Skeletal muscle tissue (tissue), 3 donors: ENCODE measurements at regions not wholly inside any gene's neighbourhood (a gene's known extent, or its start where the extent isn't known, plus 50 kb on each side); places are given as distances from the start of the nearest gene placed in this dataset.

Experiments used
- H3K27ac ChIP-seq: one replicate; pipeline ENCODE4 v1.7.0; 2013; ENCODE audit warnings: mild to moderate bottlenecking, low read depth, low read length, inconsistent platforms
- H3K27me3 ChIP-seq, 3 donors: one replicate each; pipeline ENCODE4 v1.7.0; 2013; ENCODE audit warnings: low read length in 3 of 3; ENCODE audit not compliant: control insufficient read depth in 3 of 3, insufficient read depth in 3 of 3
- H3K36me3 ChIP-seq, 3 donors: one replicate each; pipeline ENCODE4 v1.7.0; 2013; ENCODE audit warnings: low read length in 3 of 3; ENCODE audit not compliant: control insufficient read depth in 3 of 3, insufficient read depth in 3 of 3
- H3K4me1 ChIP-seq, 3 donors: one replicate each; pipeline ENCODE4 v1.7.0; 2013; ENCODE audit warnings: low read length in 3 of 3, mild to moderate bottlenecking in 3 of 3; ENCODE audit not compliant: control insufficient read depth in 3 of 3, insufficient read depth in 3 of 3
- H3K4me3 ChIP-seq, 3 donors: one replicate each; pipeline ENCODE4 v1.7.0; 2013; ENCODE audit warnings: low read length in 3 of 3
- H3K9ac ChIP-seq, 3 donors: one replicate each; pipeline ENCODE4 v1.7.0; 2013; ENCODE audit warnings: low read length in 3 of 3, mild to moderate bottlenecking in 3 of 3, moderate library complexity in 2 of 3, low read depth in 1 of 3
- H3K9me3 ChIP-seq, 3 donors: one replicate each; pipeline ENCODE4 v1.7.0; 2013; ENCODE audit warnings: low read length in 3 of 3; ENCODE audit not compliant: control insufficient read depth in 3 of 3
- donor health status: Osteomylitis.

DNA sequence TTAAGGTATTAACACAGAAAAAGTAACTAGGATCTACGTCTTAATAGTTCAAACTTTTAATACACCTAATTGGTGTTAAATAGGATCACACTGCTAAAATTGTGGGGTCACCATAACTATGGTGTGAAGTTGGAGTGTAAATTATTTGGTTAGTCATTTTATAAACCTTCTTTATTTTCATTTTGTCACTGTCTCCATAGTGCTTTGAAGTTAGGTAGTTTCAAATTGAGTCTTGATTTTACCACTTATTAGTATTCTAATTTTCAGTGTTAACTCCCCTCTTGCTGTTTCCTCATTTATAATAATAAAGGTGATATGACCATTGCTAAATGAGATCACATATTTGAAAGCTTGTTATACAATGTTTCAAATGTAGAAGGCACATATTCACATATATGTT, 738.1 kb upstream of the CHRM3 start:
- Histone ChIP-seq H3K4me1 (no peaks in the 10 kb centered on the region), H3K27me3 (no peaks in the 10 kb centered on the region), H3K27ac (no peak overlapping the region), H3K9ac (no peak overlapping the region), H3K9me3 (no peaks in the 10 kb centered on the region), H3K4me3 (no peak overlapping the region), H3K36me3 (no peaks in the 10 kb centered on the region)

- H3K4me3 ChIP-seq: no peak overlapping the region
- H3K9ac ChIP-seq: no peak overlapping the region
- no peak overlapping the region for H3K27ac ChIP-seq
- no peaks in the 10 kb centered on the region for H3K4me1 ChIP-seq
- H3K27me3 ChIP-seq: no peaks in the 10 kb centered on the region
- H3K36me3 ChIP-seq: no peaks in the 10 kb centered on the region
- no peaks in the 10 kb centered on the region for H3K9me3 ChIP-seq
Measured at GRCh38 chr1:238647877-238648276, 738.5 kb upstream of the CHRM3 start.

DNA sequence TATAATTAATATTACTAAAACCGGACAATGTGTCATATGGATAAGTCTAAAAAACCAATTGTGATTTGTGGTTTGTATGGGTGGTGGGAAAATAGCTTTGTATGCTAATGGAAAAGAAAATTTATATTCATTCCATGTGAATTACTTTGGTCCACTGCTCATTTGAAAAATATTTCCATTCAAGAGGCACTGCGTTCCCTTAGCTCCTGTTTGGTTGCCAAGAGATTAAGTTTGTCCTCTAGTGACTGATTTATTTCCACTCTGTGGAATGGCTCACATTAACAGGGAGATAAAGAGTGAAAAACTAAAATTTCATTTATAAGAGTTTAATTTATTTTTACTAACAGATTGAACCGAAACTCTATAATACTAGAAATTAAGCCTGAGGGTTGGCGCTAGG, 744.1 kb upstream of the CHRM3 start:
- Histone ChIP-seq H3K36me3 (no peaks in the 10 kb centered on the region), H3K27me3 (no peaks in the 10 kb centered on the region), H3K4me3 (no peak overlapping the region), H3K4me1 (no peaks in the 10 kb centered on the region), H3K27ac (no peak overlapping the region), H3K9ac (no peak overlapping the region), H3K9me3 (no peaks in the 10 kb centered on the region)

DNA sequence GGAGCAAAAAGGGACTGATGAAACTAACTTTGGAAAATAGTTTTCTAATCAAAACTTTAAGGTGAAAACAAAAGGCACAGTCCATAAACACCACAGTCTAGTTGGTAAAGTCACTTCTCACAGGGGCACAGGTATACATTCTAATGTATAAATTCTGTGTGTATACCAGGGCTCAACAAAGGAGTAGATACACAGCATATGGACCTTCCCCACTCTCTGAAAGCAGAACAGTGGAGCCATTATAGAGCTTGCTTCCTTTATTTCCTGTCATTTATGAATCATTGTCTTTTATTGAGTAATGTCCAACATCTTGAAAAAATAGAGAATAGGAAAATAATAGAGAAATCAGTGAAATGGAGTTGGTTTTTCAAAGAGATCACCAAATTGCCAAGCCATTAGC, 746.5 kb upstream of the CHRM3 start:
- H3K27me3 ChIP-seq: no peaks in the 10 kb centered on the region
- no peaks in the 10 kb centered on the region for H3K4me1 ChIP-seq
- H3K9me3 ChIP-seq: no peaks in the 10 kb centered on the region
- no peak overlapping the region for H3K27ac ChIP-seq
- no peaks in the 10 kb centered on the region for H3K36me3 ChIP-seq
- no peak overlapping the region for H3K4me3 ChIP-seq
- no peak overlapping the region for H3K9ac ChIP-seq

- Histone ChIP-seq H3K36me3 (no peaks in the 10 kb centered on the region), H3K9ac (no peak overlapping the region), H3K4me1 (no peaks in the 10 kb centered on the region), H3K27me3 (no peaks in the 10 kb centered on the region), H3K9me3 (peaks cover 0 to 2% (median 0%) of the 10 kb centered on the region in 3 donors), H3K4me3 (no peak overlapping the region), H3K27ac (no peak overlapping the region)
Measured at GRCh38 chr1:238628110-238628509, 737.4 kb upstream of the ZP4 start.

- H3K9me3 ChIP-seq: peaks cover 0 to 2% (median 0%) of the 10 kb centered on the region in 3 donors
- H3K9ac ChIP-seq: no peak overlapping the region
- no peak overlapping the region for H3K4me3 ChIP-seq
- no peaks in the 10 kb centered on the region for H3K27me3 ChIP-seq
- H3K4me1 ChIP-seq: no peaks in the 10 kb centered on the region
- no peak overlapping the region for H3K27ac ChIP-seq
- no peaks in the 10 kb centered on the region for H3K36me3 ChIP-seq
Measured at GRCh38 chr1:238624776-238625175, 734.1 kb upstream of the ZP4 start.

DNA sequence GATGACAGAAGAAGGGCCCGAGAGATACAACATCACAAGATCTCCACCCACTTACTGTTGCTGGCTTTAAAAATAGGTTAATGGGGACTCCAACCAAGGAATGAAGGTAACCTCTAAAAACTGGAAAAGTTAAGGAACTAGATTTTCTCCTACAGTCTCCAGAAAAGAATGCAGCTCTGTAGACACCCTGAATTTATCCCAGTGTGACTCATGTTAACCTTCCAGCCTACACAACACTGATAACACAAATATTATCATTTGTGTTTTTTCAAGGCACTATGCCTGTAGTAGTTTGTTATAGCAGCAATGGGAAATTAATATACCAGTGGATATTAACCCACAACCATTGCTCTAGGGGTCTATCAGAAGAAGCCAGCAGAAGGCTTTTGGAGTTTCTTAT, 730.7 kb upstream of the ZP4 start:
- Histone ChIP-seq H3K9ac (no peak overlapping the region), H3K4me3 (no peak overlapping the region), H3K27ac (no peak overlapping the region), H3K27me3 (no peaks in the 10 kb centered on the region), H3K9me3 (no peaks in the 10 kb centered on the region), H3K36me3 (no peaks in the 10 kb centered on the region), H3K4me1 (no peaks in the 10 kb centered on the region)

DNA sequence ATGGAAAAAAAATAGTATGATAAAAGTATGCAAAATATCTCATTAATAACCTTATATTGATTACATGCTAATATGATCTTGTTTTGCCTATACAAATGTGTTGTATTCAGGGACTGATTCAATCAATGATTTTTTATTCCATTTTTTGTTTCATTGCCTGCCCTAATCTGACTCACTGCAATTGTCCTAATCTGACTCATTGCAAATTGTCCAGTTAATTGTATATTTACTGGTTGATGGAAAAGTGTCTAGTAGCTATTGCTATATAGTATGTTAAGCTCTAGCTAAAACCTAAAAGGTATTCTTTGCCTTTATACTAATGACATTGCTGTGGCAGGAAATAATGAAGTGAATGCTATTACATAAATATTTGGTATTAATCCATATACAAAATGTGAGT, 728.9 kb upstream of the ZP4 start:
- Histone ChIP-seq H3K4me3 (no peak overlapping the region), H3K9me3 (no peaks in the 10 kb centered on the region), H3K9ac (no peak overlapping the region), H3K36me3 (no peaks in the 10 kb centered on the region), H3K4me1 (no peaks in the 10 kb centered on the region), H3K27me3 (no peaks in the 10 kb centered on the region), H3K27ac (no peak overlapping the region)

GRCh38 chr1:238611406-238611805, 720.7 kb upstream of the ZP4 start:
- H3K27ac ChIP-seq: no peak overlapping the region
- no peaks in the 10 kb centered on the region for H3K27me3 ChIP-seq
- H3K9ac ChIP-seq: no peak overlapping the region
- no peaks in the 10 kb centered on the region for H3K9me3 ChIP-seq
- no peak overlapping the region for H3K4me3 ChIP-seq
- H3K4me1 ChIP-seq: no peaks in the 10 kb centered on the region
- no peaks in the 10 kb centered on the region for H3K36me3 ChIP-seq

GRCh38 chr1:238608144-238608543, 717.4 kb upstream of the ZP4 start:
- Histone ChIP-seq H3K9me3 (no peaks in the 10 kb centered on the region), H3K27ac (no peak overlapping the region), H3K36me3 (no peaks in the 10 kb centered on the region), H3K9ac (no peak overlapping the region), H3K27me3 (no peaks in the 10 kb centered on the region), H3K4me3 (no peak overlapping the region), H3K4me1 (no peaks in the 10 kb centered on the region)

GRCh38 chr1:238606896-238607295, 716.2 kb upstream of the ZP4 start:
- Histone ChIP-seq H3K9me3 (no peaks in the 10 kb centered on the region), H3K9ac (no peak overlapping the region), H3K27me3 (no peaks in the 10 kb centered on the region), H3K4me1 (no peaks in the 10 kb centered on the region), H3K36me3 (no peaks in the 10 kb centered on the region), H3K27ac (no peak overlapping the region), H3K4me3 (no peak overlapping the region)
